H9 (cell line): ENCODE measurements at regions not wholly inside any gene's neighbourhood (a gene's known extent, or its start where the extent isn't known, plus 50 kb on each side); places are given as distances from the start of the nearest gene placed in this dataset.

Experiments used
- DNase-seq: peaks from one replicate; pipeline ENCODE4 v3.0.0-alpha.2; 2017
- H2AFZ ChIP-seq: one replicate; pipeline ENCODE4 v1.6.1; 2013; ENCODE audit warnings: mild to moderate bottlenecking, low read length, control low read depth, moderate library complexity
- H2AK5ac ChIP-seq: 2 replicates; pipeline ENCODE4 v1.6.1; 2013; ENCODE audit warnings: low read length, control low read depth, mixed read lengths; ENCODE audit not compliant: insufficient read length
- H2BK120ac ChIP-seq: one replicate; pipeline ENCODE4 v1.6.1; 2013; ENCODE audit warnings: low read depth, mild to moderate bottlenecking, low read length, control low read depth, inconsistent platforms; ENCODE audit not compliant: poor library complexity, severe bottlenecking
- H2BK12ac ChIP-seq: 2 replicates; pipeline ENCODE4 v1.6.1; 2013; ENCODE audit warnings: low read length, control low read depth, mixed read lengths, low read depth; ENCODE audit not compliant: insufficient read length
- H2BK15ac ChIP-seq: 2 replicates; pipeline ENCODE4 v1.6.1; 2013; ENCODE audit warnings: low read depth, low read length, control low read depth
- H2BK20ac ChIP-seq: one replicate; pipeline ENCODE4 v1.6.1; 2013; ENCODE audit warnings: low read depth, mild to moderate bottlenecking, low read length, control low read depth, inconsistent platforms; ENCODE audit not compliant: poor library complexity, severe bottlenecking
- H2BK5ac ChIP-seq: 2 replicates; pipeline ENCODE4 v1.6.1; 2013; ENCODE audit warnings: low read length, control low read depth, mixed read lengths; ENCODE audit not compliant: insufficient read length
- H3K14ac ChIP-seq: 2 replicates; pipeline ENCODE4 v1.6.1; 2013; ENCODE audit warnings: low read length, control low read depth; ENCODE audit not compliant: insufficient read depth
- H3K18ac ChIP-seq: 2 replicates; pipeline ENCODE4 v1.6.1; 2013; ENCODE audit warnings: low read depth, mild to moderate bottlenecking, mixed read lengths, low read length, control low read depth; ENCODE audit not compliant: insufficient read length
- H3K23ac ChIP-seq: 2 replicates; pipeline ENCODE4 v1.6.1; 2013; ENCODE audit warnings: low read length, control low read depth, mixed read lengths, low read depth; ENCODE audit not compliant: insufficient read length
- H3K23me2 ChIP-seq: 2 replicates; pipeline ENCODE4 v1.6.1; 2013; ENCODE audit warnings: low read depth, mild to moderate bottlenecking, mixed read lengths, low read length, control low read depth; ENCODE audit not compliant: insufficient read length, poor library complexity, severe bottlenecking
- H3K27ac ChIP-seq: 2 replicates; pipeline ENCODE4 v1.5.1; 2013; ENCODE audit warnings: low read length, control low read depth, mixed read lengths, low read depth; ENCODE audit not compliant: insufficient read length
- H3K27me3 ChIP-seq: 2 replicates; pipeline ENCODE4 v1.6.1; 2013; ENCODE audit warnings: low read length, control low read depth, inconsistent platforms; ENCODE audit not compliant: insufficient read depth
- H3K4ac ChIP-seq: 2 replicates; pipeline ENCODE4 v1.6.1; 2013; ENCODE audit warnings: low read depth, mild to moderate bottlenecking, control low read depth, inconsistent platforms, low read length, moderate library complexity
- H3K4me1 ChIP-seq: 2 replicates; pipeline ENCODE4 v1.6.1; 2013; ENCODE audit warnings: low read length, control low read depth, inconsistent platforms; ENCODE audit not compliant: insufficient read depth
- H3K4me2 ChIP-seq: 2 replicates; pipeline ENCODE4 v1.6.1; 2013; ENCODE audit warnings: low read length, control low read depth, mixed read lengths; ENCODE audit not compliant: insufficient read length, insufficient read depth
- H3K56ac ChIP-seq: 2 replicates; pipeline ENCODE4 v1.6.1; 2013; ENCODE audit warnings: low read depth, mild to moderate bottlenecking, mixed read lengths, low read length, control low read depth; ENCODE audit not compliant: insufficient read length
- H3K79me1 ChIP-seq: 2 replicates; pipeline ENCODE4 v1.6.1; 2013; ENCODE audit warnings: low read depth, mild to moderate bottlenecking, moderate library complexity, low read length, control low read depth, inconsistent platforms; ENCODE audit not compliant: insufficient read depth, poor library complexity, severe bottlenecking
- H3K79me2 ChIP-seq: 2 replicates; pipeline ENCODE4 v1.6.1; 2013; ENCODE audit warnings: low read length, control low read depth, inconsistent platforms; ENCODE audit not compliant: insufficient read depth
- H3K9ac ChIP-seq: 2 replicates; pipeline ENCODE4 v1.6.1; 2013; ENCODE audit warnings: low read length, control low read depth, mixed read lengths; ENCODE audit not compliant: insufficient read length; ENCODE audit errors: extremely low read depth
- H3K9me3 ChIP-seq: one replicate; pipeline ENCODE4 v1.6.1; 2013; ENCODE audit warnings: low read depth, low read length, inconsistent platforms; ENCODE audit not compliant: control insufficient read depth
- H3T11ph ChIP-seq: one replicate; pipeline ENCODE4 v1.6.1; 2013; ENCODE audit warnings: mild to moderate bottlenecking, low read length, control low read depth, inconsistent platforms
- H4K20me1 ChIP-seq: one replicate; pipeline ENCODE4 v1.6.1; 2013; ENCODE audit not compliant: control insufficient read depth, insufficient read length, insufficient read depth
- H4K5ac ChIP-seq: 2 replicates; pipeline ENCODE4 v1.6.1; 2013; ENCODE audit warnings: low read depth, mild to moderate bottlenecking, mixed read lengths, low read length, control low read depth; ENCODE audit not compliant: insufficient read length
- H4K8ac ChIP-seq: replicated peaks from 2 replicates; pipeline ENCODE4 v1.6.1; 2013; ENCODE audit warnings: low read length, control low read depth, mixed read lengths, low read depth; ENCODE audit not compliant: insufficient read length
- H4K91ac ChIP-seq: 2 replicates; pipeline ENCODE4 v1.6.1; 2013; ENCODE audit warnings: low read depth, mild to moderate bottlenecking, moderate library complexity, mixed read lengths, low read length, control low read depth; ENCODE audit not compliant: insufficient read length
- H3K27ac Mint-ChIP-seq, 3 experiments: 2 replicates in 2 of 3; 3 replicates in 1 of 3; pipeline ENCODE4 v1.8.0; 2020 to 2021; ENCODE audit warnings: mixed read lengths in 3 of 3, mild to moderate bottlenecking in 1 of 3, moderate library complexity in 1 of 3
- H3K27me3 Mint-ChIP-seq: 2 replicates; pipeline ENCODE4 v1.8.0; 2021; ENCODE audit warnings: low read depth, mild to moderate bottlenecking, moderate library complexity, mixed read lengths
- H3K36me3 Mint-ChIP-seq, 3 experiments: 2 replicates in 2 of 3; 3 replicates in 1 of 3; pipeline ENCODE4 v1.8.0; 2020 to 2021; ENCODE audit warnings: low read depth in 3 of 3, mixed read lengths in 3 of 3; ENCODE audit not compliant: insufficient read depth in 1 of 3
- H3K4me1 Mint-ChIP-seq, 2 experiments: 2 replicates each; pipeline ENCODE4 v1.8.0; 2020; ENCODE audit warnings: mixed read lengths in 2 of 2
- H3K4me3 Mint-ChIP-seq, 2 experiments: 2 replicates in 1 of 2; 3 replicates in 1 of 2; pipeline ENCODE4 v1.8.0; 2020 to 2021; ENCODE audit warnings: mild to moderate bottlenecking in 2 of 2, mixed read lengths in 2 of 2, moderate library complexity in 1 of 2
- H3K9me3 Mint-ChIP-seq, 2 experiments: 2 replicates in 1 of 2; 3 replicates in 1 of 2; pipeline ENCODE4 v1.8.0; 2020; ENCODE audit warnings: mild to moderate bottlenecking in 2 of 2, mixed read lengths in 2 of 2, moderate library complexity in 1 of 2
- CTCF ChIP-seq: fragments of 200-600 bp; sonication (generic); conservative IDR thresholded peaks from 3 replicates; pipeline ENCODE4 v1.8.0; 2021; ENCODE audit warnings: antibody characterized with exemption, mild to moderate bottlenecking
- WGBS: extraction: QIAGEN DNeasy Blood & Tissue Kit; methylation state at CpG from one replicate; pipeline ENCODE4 v1.1.7; 2013; ENCODE audit warnings: missing lambda C conversion rate, low lambda C conversion rate, mixed read lengths; ENCODE audit not compliant: insufficient read length; ENCODE audit errors: extremely low coverage; 5-methylcytosine and 5-hydroxymethylcytosine counted together

GRCh38 chr7:118478931-118479330 lies 254.4 kb downstream of the ANKRD7 start:
- Histone ChIP-seq H3K4me2 (no peak overlapping the region), H3K14ac (no peak overlapping the region), H3K79me2 (no peaks in the 10 kb centered on the region), H3K23ac (no peak overlapping the region), H2AK5ac (no peak overlapping the region), H2BK12ac (no peak overlapping the region), H4K91ac (no peak overlapping the region), H3K4ac (no peak overlapping the region), H2AFZ (no peak overlapping the region), H3K9me3 (no peaks in the 10 kb centered on the region), H2BK20ac (no peak overlapping the region), H3K27me3 (no peaks in the 10 kb centered on the region), H4K8ac (no peak overlapping the region), H3K18ac (no peak overlapping the region), H4K5ac (no peak overlapping the region), H3T11ph (no peak overlapping the region), H3K9ac (no peak overlapping the region), H3K56ac (no peak overlapping the region), H2BK120ac (no peak overlapping the region), H2BK5ac (no peak overlapping the region), H4K20me1 (no peaks in the 10 kb centered on the region), H2BK15ac (no peak overlapping the region), H3K4me1 (no peaks in the 10 kb centered on the region), H3K79me1 (no peaks in the 10 kb centered on the region), H3K23me2 (no peaks in the 10 kb centered on the region), H3K27ac (no peak overlapping the region)
- Mint-ChIP-seq H3K27me3 (no peaks in the 10 kb centered on the region), H3K9me3 (peaks cover 18 to 20% of the 10 kb centered on the region in 2 experiments), H3K4me3 (no peak overlapping the region), H3K4me1 (no peaks in the 10 kb centered on the region), H3K27ac (no peak overlapping the region), H3K36me3 (peaks cover 5 to 24% (median 13%) of the 10 kb centered on the region in 3 experiments)
- WGBS: no CpG with 5 or more reads among the region's 2 CpGs
- no peak for TF ChIP-seq CTCF
- no peak for DNase-seq
